ENCODE measurements at regions not wholly inside any gene's neighbourhood (a gene's known extent, or its start where the extent isn't known, plus 50 kb on each side); places are given as distances from the start of the nearest gene placed in this dataset.

DNA sequence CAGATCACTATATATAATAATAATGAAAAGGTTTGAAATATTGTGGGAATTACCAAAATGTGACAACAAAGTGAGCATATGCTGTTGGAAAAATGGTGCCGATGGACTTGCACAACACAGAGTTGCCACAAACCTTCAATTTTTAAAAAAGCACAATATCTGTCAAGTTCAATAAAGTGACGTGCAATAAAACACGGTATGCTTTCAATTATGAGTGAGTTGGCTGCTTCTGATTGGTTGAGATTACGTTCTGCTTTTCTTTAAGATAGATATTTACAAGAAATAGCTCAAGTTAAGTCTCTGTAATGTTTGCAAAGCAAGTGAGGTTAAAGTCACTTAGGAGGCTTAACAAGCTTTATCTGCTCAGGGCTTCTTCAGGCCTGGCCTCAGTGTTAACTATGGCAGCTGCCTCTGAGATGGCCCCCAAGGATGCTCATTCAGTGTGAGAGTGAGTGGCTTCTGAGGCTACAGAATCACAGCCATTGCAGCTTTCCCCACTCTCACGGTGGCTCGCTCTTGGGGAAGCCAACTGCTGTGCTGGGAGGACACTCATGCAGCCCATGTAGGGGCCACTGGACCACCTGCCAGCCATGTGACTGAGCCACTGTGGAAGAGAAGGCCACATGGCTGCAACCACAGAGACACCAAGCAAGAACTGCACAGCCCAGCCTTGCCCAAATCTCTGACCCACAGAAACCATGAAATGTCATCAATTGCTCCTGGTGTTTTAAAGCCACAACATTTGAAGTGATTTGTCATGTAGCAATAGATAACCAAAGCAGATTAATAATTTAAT, 78.3 kb upstream of the TMEM72 start:
- H3K4me3 ChIP-seq (replicated peaks; ENCODE audit: low read depth, low read length), result no peak overlapping the region
- no peak for TF ChIP-seq CTCF (IDR thresholded peaks at IDR 0.05; ENCODE audit: low read length, missing control alignments)
- no peak for DNase-seq (ENCODE audit: low read depth)

DNA sequence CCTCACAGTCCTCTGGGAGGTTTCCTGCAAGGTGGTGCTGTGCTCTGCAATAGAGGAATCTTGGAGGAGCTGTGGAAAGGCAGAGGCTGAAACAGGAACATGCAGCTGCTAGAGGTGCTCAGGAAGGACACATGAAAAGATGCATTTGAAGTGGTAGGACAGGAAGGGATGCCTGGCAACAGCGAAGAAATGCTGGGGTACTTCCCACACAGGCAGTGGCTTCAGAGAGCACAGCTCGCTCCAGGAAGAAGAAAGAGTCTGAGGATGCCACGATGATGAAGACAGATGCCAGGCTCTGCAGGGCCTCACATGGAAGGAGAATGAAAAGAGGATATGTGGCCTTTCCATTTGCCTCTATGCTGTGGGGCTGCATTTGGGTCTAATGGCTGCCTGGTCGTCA, 77.0 kb upstream of the TMEM72 start:
- no peak overlapping the region for H3K4me3 ChIP-seq (replicated peaks; ENCODE audit: low read depth, low read length)
- no peak for DNase-seq (ENCODE audit: low read depth)
- TF ChIP-seq CTCF (IDR thresholded peaks at IDR 0.05; ENCODE audit: low read length, missing control alignments), result no peak

- no peak for TF ChIP-seq CTCF (IDR thresholded peaks at IDR 0.05; ENCODE audit: low read length, missing control alignments)
- no peak overlapping the region for H3K4me3 ChIP-seq (replicated peaks; ENCODE audit: low read depth, low read length)
- DNase-seq (ENCODE audit: low read depth), result no peak
Observed at GRCh38 chr10:44835300-44835699, 75.8 kb upstream of the TMEM72 start.

DNA sequence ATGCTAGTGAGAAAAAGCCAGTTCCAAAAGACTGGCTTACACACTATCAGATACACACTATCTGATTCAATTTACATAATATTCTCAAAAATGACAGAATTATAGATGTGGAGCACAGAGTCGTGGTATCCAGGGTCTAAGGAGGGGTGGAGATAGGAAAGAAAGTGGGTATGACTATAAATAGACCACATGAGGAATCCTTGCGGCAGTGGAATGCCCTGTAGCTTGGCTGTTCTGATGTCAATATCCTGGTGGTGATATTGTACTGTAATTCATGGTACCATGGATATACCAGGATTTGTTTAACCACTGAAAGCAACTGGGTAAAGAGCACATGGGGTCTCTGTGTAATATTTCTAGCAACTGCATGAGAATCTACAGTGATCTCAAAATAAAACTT, 67.7 kb upstream of the TMEM72 start:
- TF ChIP-seq CTCF (IDR thresholded peaks at IDR 0.05; ENCODE audit: low read length, missing control alignments), result no peak
- no peak for DNase-seq (ENCODE audit: low read depth)
- no peak overlapping the region for H3K4me3 ChIP-seq (replicated peaks; ENCODE audit: low read depth, low read length)

DNA sequence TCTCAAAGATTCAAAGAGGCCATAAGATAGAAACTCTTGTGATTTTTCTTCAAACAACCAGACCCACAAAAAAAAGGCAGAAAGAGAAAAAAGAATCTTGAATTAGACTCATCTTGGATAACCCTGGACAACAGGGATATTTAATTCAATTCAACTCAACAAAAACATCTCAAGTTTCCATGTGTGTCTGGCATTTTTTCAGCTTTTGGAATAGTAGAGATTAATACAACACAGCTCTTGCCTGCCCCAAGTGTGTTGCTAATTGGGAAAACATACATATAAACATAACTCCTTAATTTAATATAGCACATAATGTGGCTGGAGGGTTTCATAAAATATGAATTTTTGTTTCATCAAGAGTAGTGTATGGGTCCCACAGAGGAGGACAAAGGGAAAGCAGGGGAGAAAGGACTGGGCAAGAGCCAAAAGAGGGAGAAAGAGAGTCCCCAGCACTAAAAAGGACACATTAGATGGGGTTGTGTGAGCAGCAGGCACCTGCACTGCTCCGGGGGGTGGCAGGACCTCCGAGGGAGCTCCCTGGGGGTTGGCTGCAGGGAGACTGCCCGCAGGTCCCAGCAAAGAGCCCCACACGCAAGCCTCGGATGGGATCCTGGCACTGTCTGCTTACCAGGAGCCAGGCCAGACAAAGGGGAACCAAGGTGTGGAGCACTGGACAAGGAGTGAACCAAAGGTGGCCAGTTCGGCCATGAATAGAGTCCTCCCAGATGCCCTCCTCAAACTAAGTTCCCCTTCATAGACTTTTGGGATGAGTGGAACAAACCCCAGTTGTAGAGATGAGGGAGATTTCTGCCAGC, 65.6 kb upstream of the TMEM72 start:
- DNase-seq (ENCODE audit: low read depth), result no peak
- TF ChIP-seq CTCF (IDR thresholded peaks at IDR 0.05; ENCODE audit: low read length, missing control alignments), result no peak
- no peak overlapping the region for H3K4me3 ChIP-seq (replicated peaks; ENCODE audit: low read depth, low read length)

DNA sequence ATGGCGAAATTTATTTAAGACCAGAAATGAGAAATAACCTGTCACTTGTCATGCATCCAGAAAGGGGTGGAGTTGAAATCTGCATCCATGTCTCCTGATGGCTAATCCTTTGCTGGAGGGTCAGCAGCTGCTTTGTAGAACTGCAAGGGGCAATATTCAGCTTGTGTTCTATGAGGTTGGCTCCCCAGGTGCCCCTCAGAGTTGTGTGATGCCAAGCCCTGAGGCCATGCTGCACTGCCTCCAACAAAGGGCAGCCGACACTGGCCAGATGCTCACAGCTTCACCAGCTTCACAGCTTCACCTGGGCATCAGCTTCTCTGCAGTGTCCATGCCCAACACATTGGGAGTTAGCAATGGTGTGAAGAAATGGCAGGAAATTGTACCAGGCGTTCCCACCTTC, 64.0 kb upstream of the TMEM72 start:
- no peak for TF ChIP-seq CTCF (IDR thresholded peaks at IDR 0.05; ENCODE audit: low read length, missing control alignments)
- no peak overlapping the region for H3K4me3 ChIP-seq (replicated peaks; ENCODE audit: low read depth, low read length)
- DNase-seq (ENCODE audit: low read depth), result no peak

Measured in fibroblast of pulmonary artery (primary cell).